Smooth muscle cell of the brain vasculature (primary cell): ENCODE measurements at regions not wholly inside any gene's neighbourhood (a gene's known extent, or its start where the extent isn't known, plus 50 kb on each side); places are given as distances from the start of the nearest gene placed in this dataset.

Experiments used
- DNase-seq: peaks from one replicate; pipeline ENCODE4 v3.0.0-alpha.2; 2012; ENCODE audit warnings: low read depth, low spot score

DNA sequence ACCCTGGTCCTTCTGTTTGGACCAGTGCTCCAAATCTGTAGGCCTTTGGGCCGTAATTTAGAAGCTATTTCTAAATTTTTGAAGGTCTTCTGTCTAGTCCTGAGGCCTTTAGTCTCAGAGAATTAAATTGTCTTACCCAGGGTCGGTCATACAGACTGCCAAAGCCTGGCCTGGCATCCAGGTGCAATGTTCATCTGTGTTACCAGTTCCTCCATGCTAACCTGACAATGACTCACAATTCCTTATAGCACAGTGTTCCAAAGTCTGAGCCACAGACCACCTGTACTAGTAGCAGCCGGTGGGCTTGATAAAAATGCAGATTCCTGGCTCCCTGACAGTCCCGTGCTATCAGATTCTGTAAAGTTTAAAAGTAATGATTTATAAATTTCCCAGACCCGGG is 77.7 kb upstream of the MAP4K3 start:
- no peak for DNase-seq

GRCh38 chr2:39515273-39515896 is 78.3 kb upstream of the MAP4K3 start:
- DNase-seq: no peak

- DNase-seq: no peak
Observed at GRCh38 chr2:39515897-39516346, 78.8 kb upstream of the MAP4K3 start.

DNA sequence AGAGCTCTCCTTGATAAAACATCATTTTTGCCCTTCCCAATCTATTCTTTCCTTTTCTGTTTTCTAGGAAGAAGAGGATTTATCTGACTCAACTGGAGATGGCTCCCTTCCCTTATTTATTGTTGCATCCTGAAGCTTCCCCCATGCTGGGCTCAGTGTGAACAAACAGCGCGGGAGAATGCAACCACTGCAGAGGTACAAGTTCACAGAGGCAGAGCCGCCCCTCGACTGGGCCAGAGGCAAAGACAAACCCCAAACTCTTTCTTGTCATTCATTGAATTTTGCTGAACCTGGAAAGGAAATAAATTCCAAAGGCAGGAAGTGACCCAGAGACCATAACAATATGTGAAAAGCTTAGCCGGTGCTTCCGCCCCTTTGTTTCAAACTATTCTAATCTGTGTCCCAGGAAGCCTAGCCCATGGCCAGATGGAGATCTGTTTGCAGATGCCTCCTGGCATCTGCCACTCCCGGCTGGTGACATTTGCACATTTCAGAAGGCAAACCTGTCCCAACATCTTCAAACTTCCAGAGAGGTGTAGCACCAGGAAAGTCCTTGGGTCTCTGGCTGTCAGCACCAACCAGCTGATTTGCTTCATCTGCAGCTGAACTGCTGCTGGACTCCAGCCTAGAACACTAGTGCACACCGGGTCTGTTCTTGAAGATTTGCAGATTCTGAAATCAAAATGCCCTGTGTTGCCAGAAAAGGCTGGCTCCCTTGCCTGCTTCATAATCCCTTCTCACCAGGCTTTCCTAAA is 79.4 kb upstream of the MAP4K3 start:
- no peak for DNase-seq

DNA sequence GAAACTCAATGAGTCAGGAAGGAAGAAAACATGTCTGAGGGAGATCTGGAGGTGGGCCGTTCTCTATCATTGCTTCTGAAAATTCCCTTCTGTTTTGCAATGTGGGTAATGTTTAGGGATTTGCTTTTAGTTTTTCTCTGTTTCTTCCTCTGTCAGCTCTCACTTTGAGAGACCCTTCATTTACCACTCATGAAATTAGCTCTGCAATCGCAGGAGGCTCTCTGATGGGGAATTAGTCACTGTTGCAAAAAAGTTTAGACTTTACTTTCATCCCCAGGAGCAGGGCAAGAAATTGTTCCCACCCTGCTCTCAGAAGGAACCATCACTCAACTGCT is 80.0 kb upstream of the MAP4K3 start:
- DNase-seq: no peak

GRCh38 chr2:39517622-39518021 is 80.5 kb upstream of the MAP4K3 start:
- no peak for DNase-seq

DNA sequence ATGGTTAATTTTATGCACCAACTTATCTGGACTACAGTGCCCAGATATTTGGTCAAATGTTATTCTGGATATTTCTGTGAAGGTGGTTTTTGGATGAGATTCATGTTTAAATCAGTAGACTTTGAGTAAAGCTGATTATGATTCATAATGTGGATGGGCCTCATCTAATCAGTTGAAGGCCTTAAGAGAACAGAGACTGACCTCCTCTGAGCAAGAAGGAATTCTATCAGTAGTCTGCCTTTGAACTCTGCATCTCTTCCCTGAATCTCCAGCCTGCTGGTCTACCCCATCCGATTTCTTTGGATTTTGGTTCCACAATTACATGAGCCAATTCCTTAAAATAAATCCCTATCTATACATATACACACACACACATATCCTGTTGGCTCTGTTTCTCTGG is 82.8 kb upstream of the MAP4K3 start:
- DNase-seq: no peak

GRCh38 chr2:39521876-39522517 is 84.9 kb upstream of the MAP4K3 start:
- no peak for DNase-seq

GRCh38 chr2:39522518-39522877 is 85.4 kb upstream of the MAP4K3 start:
- no peak for DNase-seq

DNA sequence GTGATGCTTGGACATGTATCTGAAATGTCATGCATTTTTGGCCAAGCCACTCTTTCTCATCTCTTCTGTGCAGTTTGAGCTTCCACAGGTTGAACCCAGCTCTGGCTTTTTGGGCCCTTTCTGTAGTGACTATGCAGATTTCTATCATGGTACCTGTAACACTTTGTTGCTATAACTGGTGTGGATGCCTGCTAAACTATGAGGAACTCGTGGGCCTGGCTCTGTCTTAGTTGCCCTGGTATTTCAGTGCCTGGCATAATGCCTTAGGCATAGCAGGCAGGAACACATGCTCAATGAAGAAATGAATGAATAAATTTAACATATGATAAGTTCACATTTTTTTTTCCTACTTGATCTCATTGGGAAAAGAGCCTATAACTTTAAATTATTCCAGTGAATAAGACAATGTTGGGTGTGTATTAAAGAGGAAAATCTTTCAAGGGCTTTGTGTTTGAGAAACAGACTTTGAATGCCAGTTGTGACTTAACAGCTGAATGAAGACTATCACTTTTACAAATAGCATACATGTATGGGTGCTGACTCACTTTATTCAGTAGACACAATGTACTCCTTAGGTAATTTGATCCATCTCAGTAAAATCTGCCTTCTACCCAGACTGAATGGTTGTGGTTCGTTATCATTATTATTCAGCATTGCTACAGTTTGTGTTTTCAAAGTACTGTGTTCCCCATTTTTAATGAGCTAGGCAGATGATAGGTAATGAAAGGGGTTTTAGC is 86.4 kb upstream of the MAP4K3 start:
- no peak for DNase-seq

GRCh38 chr2:39524061-39524460 is 87.0 kb upstream of the MAP4K3 start:
- DNase-seq: no peak

- no peak for DNase-seq
Observed at GRCh38 chr2:39524756-39525635, 87.9 kb upstream of the MAP4K3 start.

DNA sequence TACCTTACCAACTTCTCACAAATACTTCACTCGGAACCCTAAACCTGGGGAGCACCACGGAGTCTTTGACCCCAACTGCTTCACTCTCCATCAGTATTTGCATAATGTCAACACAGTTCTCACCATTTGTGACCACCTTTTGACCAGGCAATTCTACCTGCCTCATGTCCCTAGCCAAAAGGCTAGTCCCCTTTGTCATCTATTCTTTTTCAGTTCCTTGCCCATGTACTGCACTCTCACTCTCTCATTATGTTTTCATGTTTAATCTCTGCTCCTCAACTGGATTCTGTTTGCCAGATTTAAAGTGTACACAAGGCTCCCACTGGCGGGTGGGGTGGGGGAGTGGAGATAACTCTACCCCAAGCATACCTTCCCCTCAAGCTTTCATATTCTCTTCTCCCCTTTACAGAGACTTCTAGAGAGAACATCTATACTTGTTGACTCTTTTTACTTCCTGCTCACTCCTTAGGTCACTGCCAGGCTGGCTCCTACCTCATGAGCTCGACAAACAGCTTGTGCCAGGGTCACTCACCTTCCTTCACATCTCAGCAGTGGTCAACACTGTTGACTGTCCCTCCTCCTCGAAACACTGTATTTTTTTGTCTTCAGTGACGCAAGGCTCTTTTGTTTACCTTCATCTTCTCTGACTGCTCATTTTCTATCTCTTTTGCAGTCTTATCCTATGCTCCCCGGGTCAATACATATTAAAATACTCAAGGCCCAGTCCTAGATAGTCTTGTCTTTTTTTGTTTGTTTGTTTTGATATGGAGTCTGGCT is 88.7 kb upstream of the MAP4K3 start:
- DNase-seq: no peak

GRCh38 chr2:39528701-39529100 is 91.6 kb upstream of the MAP4K3 start:
- no peak for DNase-seq

- DNase-seq: no peak
Observed at GRCh38 chr2:39529836-39530235, 92.8 kb upstream of the MAP4K3 start.

GRCh38 chr2:39530411-39530866 is 93.4 kb upstream of the MAP4K3 start:
- no peak for DNase-seq

- DNase-seq: no peak
Observed at GRCh38 chr2:39531220-39531777, 94.2 kb upstream of the MAP4K3 start.

- DNase-seq: no peak
Observed at GRCh38 chr2:39532933-39533332, 95.8 kb upstream of the MAP4K3 start.

- DNase-seq: no peak
Observed at GRCh38 chr2:39534095-39534711, 97.1 kb upstream of the MAP4K3 start.
